GM19468 (cell line): ENCODE measurements at regions not wholly inside any gene's neighbourhood (a gene's known extent, or its start where the extent isn't known, plus 50 kb on each side); places are given as distances from the start of the nearest gene placed in this dataset.
"Not testable (repeated sequence)": the region's sequence is repeated elsewhere in the genome, so short reads cannot be mapped to it uniquely, and the experiment has no call there.

Experiments used
- ATAC-seq: cut with Tn5 transposase; IDR thresholded peaks from one replicate; pipeline ENCODE4 v1.9.1; 2021; ENCODE audit warnings: mild to moderate bottlenecking, moderate library complexity, moderate number of reproducible peaks; ENCODE audit not compliant: unreplicated experiment; ENCODE audit errors: extremely low read depth

- no peak for ATAC-seq
These were observed 297.0 kb upstream of the AUTS2 start for GRCh38 chr7:69301253-69301652.

- no peak for ATAC-seq
These were observed 288.7 kb upstream of the AUTS2 start for GRCh38 chr7:69309601-69310000.

GRCh38 chr7:69311489-69311888, 286.8 kb upstream of the AUTS2 start:
- ATAC-seq = no peak

GRCh38 chr7:69313852-69314251, 284.4 kb upstream of the AUTS2 start:
- not testable (repeated sequence) for ATAC-seq

GRCh38 chr7:69318794-69319193, 279.5 kb upstream of the AUTS2 start:
- ATAC-seq = no peak

GRCh38 chr7:69328516-69328915, 269.8 kb upstream of the AUTS2 start:
- ATAC-seq = no peak

GRCh38 chr7:69334701-69335100, 263.6 kb upstream of the AUTS2 start:
- ATAC-seq = no peak

GRCh38 chr7:69335331-69335730, 262.9 kb upstream of the AUTS2 start:
- no peak for ATAC-seq

- ATAC-seq = no peak
These were observed 261.3 kb upstream of the AUTS2 start for GRCh38 chr7:69336976-69337375.

- no peak for ATAC-seq
These were observed 260.1 kb upstream of the AUTS2 start for GRCh38 chr7:69338144-69338543.

GRCh38 chr7:69341288-69341687, 257.0 kb upstream of the AUTS2 start:
- ATAC-seq = no peak

GRCh38 chr7:69342154-69342884, 256.0 kb upstream of the AUTS2 start:
- ATAC-seq = no peak

- ATAC-seq = no peak
These were observed 249.0 kb upstream of the AUTS2 start for GRCh38 chr7:69349291-69349690.

GRCh38 chr7:69358163-69358821, 240.0 kb upstream of the AUTS2 start:
- no peak for ATAC-seq

- no peak for ATAC-seq
These were observed 239.1 kb upstream of the AUTS2 start for GRCh38 chr7:69359003-69359700.

- ATAC-seq = no peak
These were observed 237.4 kb upstream of the AUTS2 start for GRCh38 chr7:69360913-69361312.

- ATAC-seq = no peak
These were observed 235.1 kb upstream of the AUTS2 start for GRCh38 chr7:69363136-69363535.

GRCh38 chr7:69364813-69365643, 233.2 kb upstream of the AUTS2 start:
- no peak for ATAC-seq

GRCh38 chr7:69365651-69366192, 232.6 kb upstream of the AUTS2 start:
- no peak for ATAC-seq

GRCh38 chr7:69367780-69368179, 230.5 kb upstream of the AUTS2 start:
- no peak for ATAC-seq
